Limb (tissue), 2 donors: ENCODE measurements at regions not wholly inside any gene's neighbourhood (a gene's known extent, or its start where the extent isn't known, plus 50 kb on each side); places are given as distances from the start of the nearest gene placed in this dataset.

Experiments
- DNase-seq, 2 donors: peaks; one replicate each; pipeline ENCODE4 v3.0.0-alpha.2; 2016; ENCODE audit errors: extremely low spot score in 2 of 2

DNA sequence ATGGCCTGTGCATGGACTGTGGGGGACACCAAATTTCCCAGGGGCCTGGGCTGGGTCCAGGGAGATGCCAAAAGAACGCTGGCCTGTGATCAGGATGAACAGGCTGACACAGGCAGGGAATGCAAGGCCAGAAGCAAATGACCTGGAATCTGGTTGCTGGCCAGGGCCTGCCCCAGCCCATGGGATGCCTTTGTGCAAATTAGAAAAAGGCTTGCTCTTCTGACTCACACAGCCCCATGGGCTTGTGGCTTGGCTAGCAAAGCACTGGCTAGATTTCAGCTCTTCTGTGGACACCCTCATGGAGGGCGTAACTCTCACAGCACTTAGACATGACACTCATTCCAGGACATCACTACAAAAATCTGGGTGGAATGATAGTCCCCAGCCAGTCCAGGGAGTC, 356.0 kb downstream of the SHQ1 start:
- no peak for DNase-seq

- DNase-seq: no peak
These were observed 357.4 kb downstream of the SHQ1 start for GRCh38 chr3:72490688-72491435.

DNA sequence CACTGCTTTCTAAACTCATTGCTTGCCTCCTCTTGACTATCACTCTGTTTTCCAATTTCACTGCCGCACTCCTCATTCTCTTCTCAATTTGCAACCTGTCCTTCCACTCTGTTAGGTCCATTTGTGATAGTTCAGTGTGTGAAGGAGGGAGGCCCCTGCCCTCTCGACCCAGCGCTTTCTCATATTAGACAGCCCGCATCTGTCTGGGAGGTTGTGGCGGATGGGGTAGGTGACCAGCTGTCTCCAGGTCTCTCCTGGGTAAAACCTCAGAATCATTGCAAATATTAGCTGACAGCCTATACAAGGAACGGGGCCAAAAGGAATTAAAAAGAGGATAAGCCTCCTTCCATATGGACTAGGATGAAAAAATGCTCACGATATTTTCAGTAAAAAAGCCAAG, 358.3 kb downstream of the SHQ1 start:
- no peak for DNase-seq

- DNase-seq: no peak
These were observed 359.6 kb downstream of the SHQ1 start for GRCh38 chr3:72488738-72489035.

- no peak for DNase-seq
These were observed 360.1 kb downstream of the SHQ1 start for GRCh38 chr3:72487946-72488737.

GRCh38 chr3:72487078-72487765, 361.0 kb downstream of the SHQ1 start:
- DNase-seq: peak in 1 of 2 donors; percentile 47

DNA sequence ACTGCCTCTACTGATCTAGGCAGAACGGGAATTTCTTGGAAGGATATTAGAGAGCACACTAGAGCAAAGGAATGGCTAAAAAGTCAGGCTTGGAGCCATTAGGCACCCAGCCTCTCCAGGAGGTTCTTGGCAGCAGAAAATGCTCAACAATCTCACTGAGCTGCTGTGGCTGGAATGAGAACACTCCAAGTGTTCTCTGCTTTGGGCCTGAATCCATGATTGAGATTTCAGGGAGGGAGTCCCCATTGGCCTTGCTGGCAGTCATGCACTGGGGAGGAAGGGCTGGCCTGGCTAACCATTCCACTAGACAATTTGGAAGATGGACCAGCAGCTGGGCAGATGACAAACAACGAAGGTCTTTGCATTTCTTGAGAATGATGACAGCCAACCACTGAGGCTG, 362.6 kb downstream of the SHQ1 start:
- DNase-seq: no peak

- no peak for DNase-seq
These were observed 364.6 kb downstream of the SHQ1 start for GRCh38 chr3:72483554-72484104.

- DNase-seq: peak in 1 of 2 donors; percentile 43
These were observed 365.5 kb downstream of the SHQ1 start for GRCh38 chr3:72482589-72483321.

- no peak for DNase-seq
These were observed 366.7 kb downstream of the SHQ1 start for GRCh38 chr3:72481542-72481941.

DNA sequence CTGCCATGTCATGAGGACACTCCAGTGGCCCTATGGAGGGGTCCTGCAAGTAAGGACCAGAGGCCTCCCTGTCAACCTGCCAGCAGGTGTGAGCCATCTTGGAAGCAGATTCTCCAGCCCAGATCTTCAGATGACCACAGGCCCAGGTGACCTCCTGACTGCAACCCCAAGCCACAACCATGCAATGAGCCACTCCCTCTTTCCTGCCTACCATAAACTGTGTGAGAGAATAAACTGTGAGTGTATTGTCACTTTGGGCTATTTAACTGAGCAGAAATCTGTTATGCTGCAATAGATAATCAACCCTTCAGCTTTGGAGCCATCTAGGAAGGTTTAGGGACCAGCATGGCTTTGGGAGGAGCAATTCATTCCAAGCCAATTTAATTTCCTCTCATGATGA, 367.9 kb downstream of the SHQ1 start:
- DNase-seq: no peak

GRCh38 chr3:72479651-72480215, 368.5 kb downstream of the SHQ1 start:
- DNase-seq: no peak

DNA sequence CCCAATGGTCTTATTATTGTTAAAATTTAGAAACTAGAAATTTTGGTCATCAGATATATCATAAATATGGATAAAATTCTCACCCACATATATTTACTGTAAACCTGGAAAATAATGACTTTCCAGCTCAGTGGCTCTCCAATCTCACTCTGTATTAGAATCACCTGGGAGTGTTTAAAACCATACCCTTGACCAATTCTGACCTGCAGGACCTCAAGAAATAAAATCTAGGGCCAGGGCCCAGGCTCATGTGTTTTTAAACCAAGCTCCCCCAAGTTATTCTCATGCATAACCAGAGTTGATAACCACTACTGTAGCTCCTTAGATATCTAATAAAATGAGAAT, 372.1 kb downstream of the SHQ1 start:
- no peak for DNase-seq

- DNase-seq: no peak
These were observed 372.7 kb downstream of the SHQ1 start for GRCh38 chr3:72475258-72476138.

DNA sequence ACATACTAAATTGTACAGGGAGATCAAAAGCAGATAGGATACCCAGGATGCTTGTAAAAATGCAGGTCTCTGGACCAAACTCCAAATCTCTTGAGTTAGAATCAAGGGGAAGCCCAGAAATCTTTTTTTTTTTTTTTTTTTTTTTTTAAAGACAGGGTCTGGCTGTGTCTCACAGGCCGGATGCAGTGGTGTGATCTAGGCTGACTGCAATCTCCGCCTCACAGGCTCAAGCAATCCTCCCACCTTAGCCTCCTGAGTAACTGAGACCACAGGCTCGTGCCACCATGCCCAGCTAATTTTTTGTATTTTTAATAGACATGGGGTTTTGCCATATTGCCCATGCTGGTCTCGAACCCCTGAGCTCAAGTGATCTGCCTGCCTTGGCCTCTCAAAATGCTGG, 373.5 kb downstream of the SHQ1 start:
- no peak for DNase-seq

- no peak for DNase-seq
These were observed 375.1 kb downstream of the SHQ1 start for GRCh38 chr3:72473156-72473555.

- no peak for DNase-seq
These were observed 377.3 kb downstream of the SHQ1 start for GRCh38 chr3:72470904-72471417.

DNA sequence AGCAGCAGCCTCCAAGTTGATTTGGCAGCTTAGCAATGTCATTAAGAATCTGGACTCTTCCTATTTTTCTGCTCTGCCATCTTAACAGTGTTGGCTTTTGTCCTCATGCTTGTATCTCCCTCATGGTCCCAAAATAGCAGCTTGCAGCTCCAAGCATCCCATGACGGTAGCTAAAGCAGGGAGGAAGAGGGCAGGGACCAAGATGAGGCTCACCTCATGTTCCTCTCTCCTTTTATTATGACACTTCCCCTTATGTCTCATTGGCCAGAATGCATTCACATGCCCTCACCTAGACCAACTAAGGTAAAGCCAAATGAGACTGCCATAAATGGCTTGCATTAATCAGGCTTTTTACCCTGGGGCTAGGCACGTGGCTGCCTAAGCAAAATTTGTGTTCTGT, 382.4 kb downstream of the SHQ1 start:
- no peak for DNase-seq

- DNase-seq: no peak
These were observed 385.2 kb downstream of the SHQ1 start for GRCh38 chr3:72463083-72463482.

DNA sequence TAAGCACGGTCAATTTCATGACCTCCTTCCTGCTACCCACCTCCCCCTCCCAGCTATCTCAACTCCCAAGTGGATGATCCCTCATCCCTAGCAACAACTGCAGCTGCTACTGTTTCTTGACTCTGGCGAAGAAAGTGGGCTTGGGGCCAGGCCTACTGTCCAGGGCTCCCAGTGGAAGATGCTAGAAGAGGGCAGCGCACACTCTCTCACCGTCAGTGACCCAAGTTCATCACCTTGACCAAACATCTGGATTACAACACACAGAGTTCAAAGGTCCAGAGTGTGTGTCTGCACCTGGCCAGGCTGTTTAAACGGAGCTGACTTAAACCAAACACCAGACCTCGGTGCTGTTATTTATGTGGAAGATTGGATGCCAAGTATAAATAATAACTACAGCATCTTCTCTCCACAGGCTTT, 385.6 kb downstream of the SHQ1 start:
- peak; percentile 57 to 67 for DNase-seq
